HepG2 (cell line): ENCODE measurements at regions not wholly inside any gene's neighbourhood (a gene's known extent, or its start where the extent isn't known, plus 50 kb on each side); places are given as distances from the start of the nearest gene placed in this dataset.

ENCODE experiments used
- ATAC-seq: fragments of 200-7000 bp; cut with Tn5 transposase; 3 replicates; pipeline ENCODE4 v1.9.1; 2020; ENCODE audit warnings: mild to moderate bottlenecking, moderate library complexity
- BruUV-seq: library from RNA; stranded (reverse); fragments of 400-500 nt; replicated peaks from 2 replicates; lab custom pipeline; 2021; lab: Mats Ljungman, UMichigan
- CTCF ChIA-PET: fragments of 300-600 bp; formaldehyde crosslinking; extraction: SDS; loops from one replicate; lab custom pipeline; 2021; ENCODE audit warnings: low total read pairs, inconsistent platforms, low intra/inter-chr PET ratio; lab: Yijun Ruan, JAX
- POLR2A ChIA-PET: fragments of 350-600 bp; sonication (Branson Sonifier 250); formaldehyde crosslinking; loops from one replicate; lab custom pipeline; 2020; ENCODE audit warnings: antibody characterized with exemption, inconsistent platforms; lab: Yijun Ruan, JAX
- DNase-seq: peaks from one replicate; pipeline ENCODE4 v3.0.0-alpha.2; 2015; ENCODE audit warnings: low spot score
- FAIRE-seq: peaks from 3 replicates; lab custom pipeline; 2011; peaks lifted over from hg19 to GRCh38; lab: Jason Lieb, UNC
- H2AFZ ChIP-seq: one replicate; pipeline ENCODE4 v1.6.1; 2011; ENCODE audit warnings: low read length, inconsistent platforms
- H3K27ac ChIP-seq: fragments of 300-600 bp; 3 replicates; pipeline ENCODE4 v1.8.0; 2011; ENCODE audit warnings: mixed run types, mild to moderate bottlenecking, mixed read lengths, low read length, inconsistent platforms; ENCODE audit not compliant: insufficient read depth; ENCODE audit errors: extremely low read length
- H3K27me3 ChIP-seq, 2 experiments: fragments of 200-600 bp in 1 of 2; 2 replicates in 1 of 2; 3 replicates in 1 of 2; pipeline versions ENCODE4 v1.6.0 to v1.8.0; 2011; ENCODE audit warnings: low read length in 2 of 2, mild to moderate bottlenecking in 2 of 2, moderate library complexity in 2 of 2, inconsistent platforms in 1 of 2; ENCODE audit not compliant: insufficient read depth in 2 of 2, control insufficient read depth in 1 of 2
- H3K36me3 ChIP-seq, 2 experiments: fragments of 200-600 bp in 1 of 2; replicated peaks in 1 of 2; 2 replicates in 1 of 2; 3 replicates in 1 of 2; pipeline versions ENCODE4 v1.5.1 to v1.8.0; 2011; ENCODE audit warnings: low read length in 2 of 2, inconsistent platforms in 1 of 2; ENCODE audit not compliant: insufficient read depth in 2 of 2, control insufficient read depth in 1 of 2
- H3K4me1 ChIP-seq: 2 replicates; pipeline ENCODE4 v1.5.1; 2012; ENCODE audit warnings: low read length, inconsistent platforms; ENCODE audit not compliant: insufficient read depth
- H3K4me2 ChIP-seq: 2 replicates; pipeline ENCODE4 v1.6.0; 2011; ENCODE audit warnings: low read depth, low read length, inconsistent platforms
- H3K4me3 ChIP-seq, 3 experiments: fragments of 200-600 bp in 1 of 3; sonication (generic), shearing (Covaris generic) in 1 of 3; replicated peaks in 1 of 3; 2 replicates each; pipeline ENCODE4 v1.5.1; 2011 to 2016; ENCODE audit warnings: low read length in 3 of 3, inconsistent platforms in 2 of 3, low read depth in 2 of 3, mild to moderate bottlenecking in 2 of 3, control low read depth in 1 of 3, mixed read lengths in 1 of 3; ENCODE audit not compliant: insufficient read depth in 1 of 3
- H3K79me2 ChIP-seq: one replicate; pipeline ENCODE4 v1.6.1; 2011; ENCODE audit warnings: low read length, inconsistent platforms; ENCODE audit not compliant: insufficient read depth
- H3K9ac ChIP-seq: 2 replicates; pipeline ENCODE4 v1.6.0; 2011; ENCODE audit warnings: mild to moderate bottlenecking, low read depth, low read length, inconsistent platforms; ENCODE audit not compliant: insufficient read depth
- H3K9me3 ChIP-seq: 2 replicates; pipeline ENCODE4 v1.5.1; 2012; ENCODE audit warnings: mild to moderate bottlenecking, low read length
- H4K20me1 ChIP-seq: 2 replicates; pipeline ENCODE4 v1.6.0; 2011; ENCODE audit warnings: inconsistent platforms, mild to moderate bottlenecking, low read length, moderate library complexity; ENCODE audit not compliant: insufficient read depth
- ATF7 ChIP-seq, 2 experiments: fragments of 450-650 bp in 1 of 2; sonication (generic) in 1 of 2; formaldehyde crosslinking in 1 of 2; IDR thresholded peaks; 2 replicates each; pipeline versions ENCODE4 v1.4.0 to v1.6.1; 2016 to 2020; ENCODE audit warnings: antibody characterized with exemption in 1 of 2, mild to moderate bottlenecking in 1 of 2, missing genetic modification reagents in 1 of 2
- CBX1 ChIP-seq: IDR thresholded peaks from one replicate; pipeline ENCODE4 v1.6.1; 2016; ENCODE audit warnings: antibody characterized with exemption, low read depth
- CEBPG ChIP-seq: IDR thresholded peaks from 2 replicates; pipeline ENCODE4 v1.6.1; 2016
- CREM ChIP-seq, 2 experiments: sonication (generic) in 1 of 2; formaldehyde crosslinking in 1 of 2; IDR thresholded peaks; 2 replicates each; pipeline versions ENCODE4 v1.4.0 to v1.6.1; 2016 to 2020; ENCODE audit warnings: antibody characterized with exemption in 1 of 2, mild to moderate bottlenecking in 1 of 2, missing genetic modification reagents in 1 of 2
- FOXA1 ChIP-seq, 2 experiments: fragments of 450-650 bp in 1 of 2; sonication (generic) in 1 of 2; formaldehyde crosslinking in 1 of 2; IDR thresholded peaks; 2 replicates each; pipeline versions ENCODE4 v1.4.0 to v1.6.1; 2016 to 2020; ENCODE audit warnings: missing genetic modification reagents in 1 of 2
- GATA4 ChIP-seq: sonication (generic); IDR thresholded peaks from 2 replicates; pipeline ENCODE4 v1.6.1; 2016; ENCODE audit warnings: antibody characterized with exemption, low read depth, borderline replicate concordance
- MBD4 ChIP-seq: IDR thresholded peaks from 2 replicates; pipeline ENCODE4 v1.6.1; 2012; ENCODE audit warnings: low read length, inconsistent platforms, borderline replicate concordance
- NR2F2 ChIP-seq: IDR thresholded peaks from 2 replicates; pipeline ENCODE4 v1.6.1; 2012; ENCODE audit warnings: low read depth, inconsistent platforms, borderline replicate concordance
- POLR2A ChIP-seq, 2 experiments: IDR thresholded peaks; 2 replicates each; pipeline ENCODE4 v1.6.1; 2011; ENCODE audit warnings: low read depth in 2 of 2, low read length in 2 of 2, mild to moderate bottlenecking in 1 of 2, moderate library complexity in 1 of 2; ENCODE audit not compliant: insufficient read depth in 1 of 2
- RFX1 ChIP-seq: fragments of 450-650 bp; IDR thresholded peaks from 2 replicates; pipeline ENCODE4 v1.6.1; 2017
- SMYD3 ChIP-seq: sonication (generic); formaldehyde crosslinking; IDR thresholded peaks from 2 replicates; pipeline ENCODE4 v1.8.1; 2023; ENCODE audit warnings: mild to moderate bottlenecking, missing genetic modification reagents
- SP2 ChIP-seq: sonication (generic); formaldehyde crosslinking; IDR thresholded peaks from 2 replicates; pipeline ENCODE4 v1.5.1; 2020; ENCODE audit warnings: mild to moderate bottlenecking, missing genetic modification reagents
- SRF ChIP-seq: IDR thresholded peaks from 2 replicates; pipeline ENCODE4 v1.6.1; 2011; ENCODE audit warnings: mild to moderate bottlenecking, low read depth, low read length, moderate library complexity
- THYN1 ChIP-seq: sonication (generic); formaldehyde crosslinking; IDR thresholded peaks from 2 replicates; pipeline ENCODE4 v1.8.1; 2023; ENCODE audit warnings: low read depth, mild to moderate bottlenecking, moderate library complexity, missing genetic modification reagents, borderline replicate concordance
- ZFP82 ChIP-seq: sonication (generic); formaldehyde crosslinking; IDR thresholded peaks from 2 replicates; pipeline ENCODE4 v1.5.1; 2020; ENCODE audit warnings: mild to moderate bottlenecking, missing genetic modification reagents, borderline replicate concordance
- ZNF619 ChIP-seq: sonication (generic); formaldehyde crosslinking; IDR thresholded peaks from 2 replicates; pipeline ENCODE4 v1.4.0; 2020; ENCODE audit warnings: mild to moderate bottlenecking, missing genetic modification reagents
- ZNF713 ChIP-seq: sonication (generic); formaldehyde crosslinking; IDR thresholded peaks from 2 replicates; pipeline ENCODE4 v1.4.0; 2020; ENCODE audit warnings: mild to moderate bottlenecking, missing genetic modification reagents
- ZSCAN31 ChIP-seq: sonication (generic); formaldehyde crosslinking; IDR thresholded peaks from 2 replicates; pipeline ENCODE4 v1.5.0; 2020; ENCODE audit warnings: low read depth, mild to moderate bottlenecking, missing genetic modification reagents
- WGBS: methylation state at CpG from one replicate; pipeline ENCODE4 v1.1.6; 2017; ENCODE audit warnings: low lambda C conversion rate; 5-methylcytosine and 5-hydroxymethylcytosine counted together
- in situ Hi-C: cut with HindIII; loops from 2 replicates; pipeline ENCODE4 v1.10.0; 2017; ENCODE audit warnings: low pct_unique_long_range_greater_than_20kb; ENCODE audit not compliant: extremely low pct_ligation_motif_present
- intact Hi-C: fragments of 100-400 bp; cut with micrococcal nuclease; formaldehyde crosslinking; loops from one replicate; pipeline ENCODE4 v1.10.0; 2022; ENCODE audit not compliant: unreplicated experiment
- TF ChIP-seq, protein P1 (sequence below): sonication (generic); formaldehyde crosslinking; IDR thresholded peaks from 2 replicates; pipeline ENCODE4 v1.5.1; 2020; ENCODE audit warnings: missing genetic modification reagents, mild to moderate bottlenecking, borderline replicate concordance
- TF ChIP-seq, protein P2 (sequence below): sonication (generic); formaldehyde crosslinking; IDR thresholded peaks from 2 replicates; pipeline ENCODE4 v1.5.0; 2020; ENCODE audit warnings: missing genetic modification reagents

DNA sequence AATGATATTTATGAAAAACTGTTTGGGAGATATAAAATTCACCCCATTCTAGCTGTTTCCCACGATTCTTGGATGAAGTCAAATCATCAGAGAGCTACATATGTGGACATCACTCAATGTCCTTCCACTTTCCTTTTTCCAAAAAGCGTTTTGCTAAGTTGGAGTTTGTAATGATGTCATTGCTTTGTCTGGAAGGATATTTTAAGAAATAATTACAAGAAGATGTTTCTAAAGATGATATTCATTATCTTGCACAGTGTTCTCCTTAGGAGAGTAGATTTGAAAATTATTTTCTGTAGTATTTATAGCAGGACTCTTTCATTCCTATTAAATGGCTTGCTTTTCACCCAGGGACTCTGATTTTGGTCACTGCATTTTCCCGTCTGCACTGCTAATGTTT lies 851.2 kb downstream of the EFNB2 start:
- intact Hi-C loops = no loop called here
- no TSS peak for BruUV-seq
- H3K4me1 ChIP-seq = no peaks in the 10 kb centered on the region
- no peak overlapping the region for H3K4me3 ChIP-seq
- H3K36me3 ChIP-seq = no peaks in the 10 kb centered on the region
- 1% methylated on average over 3 of the region's 3 CpGs for WGBS
- no peak overlapping the region for H3K4me2 ChIP-seq
- TF ChIP-seq ATF7 (IDR thresholded peaks at IDR 0.05) (peak; percentile 53; the same call in 1 of the 2 replicates), ATF7 (CRISPR knock-in tag; IDR thresholded peaks at IDR 0.05) (no peak), POLR2A (IDR thresholded peaks at IDR 0.05; ENCODE audit: insufficient read depth in 1 of 2, low read depth in 2 of 2, low read length in 2 of 2) (no peak)
- no peak overlapping the region for H3K27ac ChIP-seq
- H3K27me3 ChIP-seq = no peaks in the 10 kb centered on the region
- H3K9ac ChIP-seq = no peak overlapping the region
- ChIA-PET CTCF (no interaction called here), POLR2A (no interaction called here)
- no peak for ATAC-seq
- no peak overlapping the region for H2AFZ ChIP-seq
- H4K20me1 ChIP-seq = no peaks in the 10 kb centered on the region
- in situ Hi-C loops = no loop called here
- no peak for DNase-seq
- no peaks in the 10 kb centered on the region for H3K79me2 ChIP-seq
- peaks cover 39% of the 10 kb centered on the region for H3K9me3 ChIP-seq
- no peak for FAIRE-seq

DNA sequence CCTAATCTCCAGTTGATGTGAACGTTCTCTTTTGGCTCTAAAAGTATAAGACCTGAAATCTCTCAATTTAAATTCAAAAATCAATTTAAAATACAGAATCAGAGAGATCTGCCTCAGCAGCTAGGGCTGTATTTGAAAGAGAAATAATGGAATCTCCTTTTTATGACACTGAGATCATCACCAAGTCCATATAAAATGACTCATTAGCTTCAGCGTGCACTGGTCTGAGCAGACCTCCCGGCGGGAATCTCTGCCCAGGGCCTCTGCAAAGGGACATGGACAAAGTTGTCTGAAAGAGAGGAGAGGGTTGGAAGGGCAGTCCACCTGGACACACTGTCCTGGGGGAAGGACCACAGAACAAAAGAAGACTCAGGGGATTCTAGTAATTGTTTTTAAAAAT lies 855.6 kb downstream of the EFNB2 start:
- in situ Hi-C loops (no loop called here), intact Hi-C loops (loop anchor here (1.0 kb wide), 1 partner anchor 13 kb away; no protein-coding TSS in a partner anchor)
- FAIRE-seq = no peak
- POLR2A ChIA-PET = no interaction called here
- Histone ChIP-seq H3K79me2 (no peaks in the 10 kb centered on the region), H3K4me3 (no peak overlapping the region), H3K9ac (no peak overlapping the region), H4K20me1 (no peaks in the 10 kb centered on the region), H3K27ac (no peak overlapping the region), H3K4me1 (no peaks in the 10 kb centered on the region), H3K36me3 (no peaks in the 10 kb centered on the region), H3K9me3 (peaks cover 46% of the 10 kb centered on the region), H2AFZ (no peak overlapping the region), H3K4me2 (no peak overlapping the region), H3K27me3 (no peaks in the 10 kb centered on the region)
- 0% methylated on average over 4 of the region's 4 CpGs for WGBS
- no peak for DNase-seq
- BruUV-seq = no TSS peak
- CTCF ChIA-PET = no interaction called here
- no peak for ATAC-seq
- TF ChIP-seq FOXA1 (IDR thresholded peaks at IDR 0.05) (no peak), FOXA1 (CRISPR knock-in tag; IDR thresholded peaks at IDR 0.05) (no peak), ZNF619 (CRISPR knock-in tag) (no peak), SMYD3 (CRISPR knock-in tag) (no peak), ZSCAN31 (CRISPR knock-in tag) (no peak), RFX1 (no peak), SRF (no peak), ZNF713 (CRISPR knock-in tag) (no peak), GATA4 (no peak), CEBPG (CRISPR knock-in tag) (no peak), SP2 (CRISPR knock-in tag) (no peak), MBD4 (no peak), THYN1 (CRISPR knock-in tag) (no peak), CBX1 (no peak), NR2F2 (no peak), ZFP82 (no peak), CREM (IDR thresholded peaks at IDR 0.05) (no peak), CREM (CRISPR knock-in tag; IDR thresholded peaks at IDR 0.05) (no peak)
- TF ChIP-seq, protein P1, sequence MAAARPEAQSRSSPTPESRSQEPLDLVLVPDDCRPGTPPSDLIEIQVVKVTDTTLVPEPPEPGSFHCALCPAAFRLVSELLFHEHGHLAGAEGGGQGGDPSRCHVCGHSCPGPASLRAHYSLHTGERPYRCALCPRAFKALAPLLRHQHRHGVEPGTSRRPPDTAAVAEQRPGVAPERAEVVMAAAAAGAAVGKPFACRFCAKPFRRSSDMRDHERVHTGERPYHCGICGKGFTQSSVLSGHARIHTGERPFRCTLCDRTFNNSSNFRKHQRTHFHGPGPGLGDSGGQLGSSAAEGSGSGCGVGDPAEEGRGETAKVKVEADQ (CRISPR knock-in tag) = no peak
- TF ChIP-seq, protein P2, sequence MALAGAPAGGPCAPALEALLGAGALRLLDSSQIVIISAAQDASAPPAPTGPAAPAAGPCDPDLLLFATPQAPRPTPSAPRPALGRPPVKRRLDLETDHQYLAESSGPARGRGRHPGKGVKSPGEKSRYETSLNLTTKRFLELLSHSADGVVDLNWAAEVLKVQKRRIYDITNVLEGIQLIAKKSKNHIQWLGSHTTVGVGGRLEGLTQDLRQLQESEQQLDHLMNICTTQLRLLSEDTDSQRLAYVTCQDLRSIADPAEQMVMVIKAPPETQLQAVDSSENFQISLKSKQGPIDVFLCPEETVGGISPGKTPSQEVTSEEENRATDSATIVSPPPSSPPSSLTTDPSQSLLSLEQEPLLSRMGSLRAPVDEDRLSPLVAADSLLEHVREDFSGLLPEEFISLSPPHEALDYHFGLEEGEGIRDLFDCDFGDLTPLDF = no peak
